ENCODE measurements at regions not wholly inside any gene's neighbourhood (a gene's known extent, or its start where the extent isn't known, plus 50 kb on each side); places are given as distances from the start of the nearest gene placed in this dataset.

- in situ Hi-C loops (cut with HindIII; ENCODE audit: low pct_ligation_motif_present, low sequenced_read_pairs), result no loop called here
Observed at GRCh38 chr14:51516706-51517395, 134.9 kb upstream of the FRMD6 start.

GRCh38 chr14:51518280-51518679 lies 133.4 kb upstream of the FRMD6 start:
- no peaks in the 10 kb centered on the region for H3K27me3 ChIP-seq (replicated peaks)
- in situ Hi-C loops (cut with HindIII; ENCODE audit: low pct_ligation_motif_present, low sequenced_read_pairs), result no loop called here
- no peaks in the 10 kb centered on the region for H3K36me3 ChIP-seq (replicated peaks)
- no peak overlapping the region for H3K27ac ChIP-seq
- DNase-seq, result no peak
- H3K4me3 ChIP-seq (ENCODE audit: low read depth, low read length), result no peak overlapping the region
- no peak for TF ChIP-seq CTCF (IDR thresholded peaks at IDR 0.05; ENCODE audit: low read depth, low read length, missing control alignments)

More at GRCh38 chr14:51516706-51517395, 134.9 kb upstream of the FRMD6 start:
- no peak for DNase-seq
- Histone ChIP-seq H3K4me3 (ENCODE audit: low read depth, low read length) (no peak overlapping the region), H3K27me3 (replicated peaks) (no peaks in the 10 kb centered on the region), H3K36me3 (replicated peaks) (no peaks in the 10 kb centered on the region), H3K27ac (no peak overlapping the region)
- TF ChIP-seq CTCF (IDR thresholded peaks at IDR 0.05; ENCODE audit: low read depth, low read length, missing control alignments), result no peak

GRCh38 chr14:51518711-51519110 lies 133.0 kb upstream of the FRMD6 start:
- H3K36me3 ChIP-seq (replicated peaks), result no peaks in the 10 kb centered on the region
- TF ChIP-seq CTCF (IDR thresholded peaks at IDR 0.05; ENCODE audit: low read depth, low read length, missing control alignments), result no peak
- no peak overlapping the region for H3K27ac ChIP-seq
- in situ Hi-C loops (cut with HindIII; ENCODE audit: low pct_ligation_motif_present, low sequenced_read_pairs), result no loop called here
- no peaks in the 10 kb centered on the region for H3K27me3 ChIP-seq (replicated peaks)
- H3K4me3 ChIP-seq (ENCODE audit: low read depth, low read length), result no peak overlapping the region
- DNase-seq, result no peak

DNA sequence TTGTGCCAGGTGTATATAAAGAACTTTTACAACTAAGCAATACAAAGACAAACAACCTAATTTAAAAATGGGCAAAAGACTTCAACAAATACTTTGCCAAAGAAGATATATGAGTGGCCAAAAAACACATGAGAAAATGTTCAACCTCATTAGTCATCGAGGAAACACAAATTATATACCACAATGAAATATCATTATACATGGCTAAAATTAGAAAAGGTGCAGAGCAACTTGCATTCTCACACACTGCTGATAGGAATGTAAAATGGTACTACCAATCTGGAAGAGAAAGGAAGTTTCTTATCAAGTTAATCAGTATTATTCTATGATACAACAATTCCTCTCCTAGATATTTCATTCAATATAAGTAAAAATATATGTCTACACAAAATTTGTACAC lies 131.6 kb upstream of the FRMD6 start:
- H3K27me3 ChIP-seq (replicated peaks), result no peaks in the 10 kb centered on the region
- H3K36me3 ChIP-seq (replicated peaks), result no peaks in the 10 kb centered on the region
- H3K27ac ChIP-seq, result peak overlapping the region; percentile 16
- in situ Hi-C loops (cut with HindIII; ENCODE audit: low pct_ligation_motif_present, low sequenced_read_pairs), result no loop called here
- no peak for TF ChIP-seq CTCF (IDR thresholded peaks at IDR 0.05; ENCODE audit: low read depth, low read length, missing control alignments)
- H3K4me3 ChIP-seq (ENCODE audit: low read depth, low read length), result no peak overlapping the region
- no peak for DNase-seq

- in situ Hi-C loops (cut with HindIII; ENCODE audit: low pct_ligation_motif_present, low sequenced_read_pairs), result no loop called here
- Histone ChIP-seq H3K36me3 (replicated peaks) (no peaks in the 10 kb centered on the region), H3K4me3 (ENCODE audit: low read depth, low read length) (no peak overlapping the region), H3K27me3 (replicated peaks) (no peaks in the 10 kb centered on the region), H3K27ac (peak overlapping the region; percentile 72)
- peak; percentile 40 for DNase-seq
- no peak for TF ChIP-seq CTCF (IDR thresholded peaks at IDR 0.05; ENCODE audit: low read depth, low read length, missing control alignments)
Observed at GRCh38 chr14:51521764-51522163, 129.9 kb upstream of the FRMD6 start.

DNA sequence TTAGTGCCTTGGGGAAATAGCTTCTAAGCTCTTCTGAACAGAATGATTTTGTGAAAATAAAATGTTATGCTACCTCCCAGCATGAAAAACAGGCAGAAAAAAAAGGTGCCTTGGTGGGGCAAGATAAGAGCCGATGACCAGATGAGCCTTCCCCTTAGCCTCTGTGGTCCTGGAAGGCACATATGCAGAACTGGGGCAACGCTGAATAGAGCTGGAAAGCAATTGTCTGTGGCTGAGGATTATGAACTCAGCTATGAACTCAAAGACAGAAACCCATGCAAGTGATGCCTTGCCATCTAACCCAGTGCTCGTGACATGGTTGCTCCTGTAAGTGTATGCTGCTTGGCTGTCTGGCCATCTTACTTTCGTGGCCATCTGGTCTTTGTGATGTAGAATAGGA lies 128.5 kb upstream of the FRMD6 start:
- no peak overlapping the region for H3K4me3 ChIP-seq (ENCODE audit: low read depth, low read length)
- TF ChIP-seq CTCF (IDR thresholded peaks at IDR 0.05; ENCODE audit: low read depth, low read length, missing control alignments), result no peak
- no peak for DNase-seq
- no peaks in the 10 kb centered on the region for H3K27me3 ChIP-seq (replicated peaks)
- in situ Hi-C loops (cut with HindIII; ENCODE audit: low pct_ligation_motif_present, low sequenced_read_pairs), result no loop called here
- no peaks in the 10 kb centered on the region for H3K36me3 ChIP-seq (replicated peaks)
- H3K27ac ChIP-seq, result no peak overlapping the region

All from brain microvascular endothelial cell (primary cell).